Thyroid gland (tissue), 4 donors: ENCODE measurements at regions not wholly inside any gene's neighbourhood (a gene's known extent, or its start where the extent isn't known, plus 50 kb on each side); places are given as distances from the start of the nearest gene placed in this dataset.

ENCODE experiments used
- DNase-seq, 2 donors: peaks; one replicate each; pipeline ENCODE4 v3.0.0-alpha.2; 2019
- H3K27ac ChIP-seq, 3 donors: fragments of 200-600 bp; sonication (generic); 1 replicate in 2 of 3; 2 replicates in 1 of 3; pipeline ENCODE4 v1.5.1; 2016 to 2019; ENCODE audit warnings: mild to moderate bottlenecking in 1 of 3, moderate library complexity in 1 of 3
- H3K27me3 ChIP-seq: fragments of 200-600 bp; sonication (generic); one replicate; pipeline ENCODE4 v1.5.1; 2019
- H3K36me3 ChIP-seq, 2 donors: fragments of 200-600 bp; sonication (generic); one replicate each; pipeline ENCODE4 v1.5.1; 2016 to 2019
- H3K4me1 ChIP-seq, 2 donors: fragments of 200-600 bp; sonication (generic); one replicate each; pipeline ENCODE4 v1.5.1; 2017 to 2019
- H3K4me3 ChIP-seq, 3 donors: fragments of 200-600 bp; sonication (generic); replicated peaks in 1 of 3; 1 replicate in 2 of 3; 2 replicates in 1 of 3; pipeline ENCODE4 v1.5.1; 2016; ENCODE audit warnings: mild to moderate bottlenecking in 1 of 3
- H3K9me3 ChIP-seq: fragments of 200-600 bp; sonication (generic); one replicate; pipeline ENCODE4 v1.5.1; 2017
- CTCF ChIP-seq, 6 experiments: fragments of 200-600 bp in 3 of 6; fragments of 450-650 bp in 3 of 6; sonication (generic) in 3 of 6; IDR thresholded peaks; one replicate each; pipeline ENCODE4 v1.5.1; 2016 to 2019; ENCODE audit warnings: antibody characterized with exemption in 6 of 6, mild to moderate bottlenecking in 2 of 6, inconsistent platforms in 1 of 6, moderate library complexity in 1 of 6
- POLR2A ChIP-seq, 2 donors: fragments of 450-650 bp; IDR thresholded peaks; one replicate each; pipeline ENCODE4 v1.6.1; 2017; ENCODE audit warnings: antibody characterized with exemption in 2 of 2, mild to moderate bottlenecking in 2 of 2, moderate library complexity in 1 of 2
- WGBS, 2 donors: methylation state at CpG; one replicate each; pipeline ENCODE4 v1.1.5; 2017; 5-methylcytosine and 5-hydroxymethylcytosine counted together
- intact Hi-C: fragments of 100-400 bp; cut with DNase I; formaldehyde crosslinking; loops from one replicate; pipeline ENCODE4 v1.15.1; 2023

DNA sequence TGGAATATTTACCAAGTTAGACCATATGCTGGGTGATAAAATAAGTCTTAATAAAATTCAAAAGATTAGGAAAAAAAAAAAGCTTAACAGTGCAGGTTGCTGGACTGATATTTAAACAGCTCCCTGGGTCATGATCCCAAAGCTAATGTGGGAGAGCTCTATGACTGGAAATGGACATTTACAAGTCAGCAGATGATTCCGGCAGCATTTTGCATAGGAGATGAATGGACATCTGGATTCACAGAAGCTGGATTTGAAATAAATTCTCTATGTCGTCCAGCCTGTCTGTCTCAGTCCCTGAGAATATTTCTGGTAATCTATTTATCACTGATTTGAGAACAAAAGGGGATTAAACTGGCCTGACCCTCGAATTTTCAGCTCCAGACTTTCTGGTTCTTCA lies 52.3 kb upstream of the KLHL25 start:
- no peak overlapping the region for H3K27ac ChIP-seq
- no peak overlapping the region for H3K4me3 ChIP-seq
- no peaks in the 10 kb centered on the region for H3K36me3 ChIP-seq
- intact Hi-C loops: no loop called here
- no peaks in the 10 kb centered on the region for H3K27me3 ChIP-seq
- TF ChIP-seq CTCF (IDR thresholded peaks at IDR 0.05): no peak
- no peak for TF ChIP-seq POLR2A (IDR thresholded peaks at IDR 0.05)
- DNase-seq: no peak
- no peaks in the 10 kb centered on the region for H3K9me3 ChIP-seq
- WGBS, 2 donors: 64 to 70% methylated on average over 3 of the region's 3 CpGs
- no peaks in the 10 kb centered on the region for H3K4me1 ChIP-seq

GRCh38 chr15:85849946-85850345 lies 55.2 kb upstream of the KLHL25 start:
- no peak overlapping the region for H3K4me3 ChIP-seq
- H3K27me3 ChIP-seq: no peaks in the 10 kb centered on the region
- TF ChIP-seq POLR2A (IDR thresholded peaks at IDR 0.05) (no peak), CTCF (IDR thresholded peaks at IDR 0.05) (no peak)
- no peak overlapping the region for H3K27ac ChIP-seq
- WGBS, 2 donors: 91 to 92% methylated on average over 11 of the region's 11 CpGs
- intact Hi-C loops: no loop called here
- H3K36me3 ChIP-seq: no peaks in the 10 kb centered on the region
- H3K4me1 ChIP-seq: no peaks in the 10 kb centered on the region
- no peaks in the 10 kb centered on the region for H3K9me3 ChIP-seq
- DNase-seq: no peak

DNA sequence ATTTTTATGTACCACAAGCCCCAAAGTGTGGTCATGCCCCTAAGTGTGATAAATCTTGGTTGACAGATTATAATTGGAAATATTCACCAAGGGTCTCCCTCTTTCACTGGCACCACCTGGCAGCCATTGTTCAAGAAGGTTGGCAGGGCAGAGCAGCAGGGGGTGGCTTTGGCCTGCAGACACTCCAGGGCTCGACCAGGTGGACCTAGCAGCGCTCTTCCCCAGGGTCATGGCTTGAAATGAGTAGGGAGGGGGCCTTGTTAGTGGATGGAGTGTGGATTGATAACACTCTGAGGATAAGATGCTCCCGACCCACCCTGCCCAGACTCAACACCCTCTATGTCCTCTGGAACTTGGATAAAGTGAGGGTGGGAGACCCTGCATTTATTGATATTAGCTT lies 58.2 kb upstream of the KLHL25 start:
- Histone ChIP-seq H3K4me1 (no peaks in the 10 kb centered on the region), H3K27me3 (no peaks in the 10 kb centered on the region), H3K4me3 (no peak overlapping the region), H3K36me3 (no peaks in the 10 kb centered on the region), H3K27ac (no peak overlapping the region), H3K9me3 (no peaks in the 10 kb centered on the region)
- TF ChIP-seq POLR2A (IDR thresholded peaks at IDR 0.05): no peak
- no peak for TF ChIP-seq CTCF (IDR thresholded peaks at IDR 0.05)
- WGBS, 2 donors: 77 to 81% methylated on average over 3 of the region's 3 CpGs
- no peak for DNase-seq
- intact Hi-C loops: no loop called here

DNA sequence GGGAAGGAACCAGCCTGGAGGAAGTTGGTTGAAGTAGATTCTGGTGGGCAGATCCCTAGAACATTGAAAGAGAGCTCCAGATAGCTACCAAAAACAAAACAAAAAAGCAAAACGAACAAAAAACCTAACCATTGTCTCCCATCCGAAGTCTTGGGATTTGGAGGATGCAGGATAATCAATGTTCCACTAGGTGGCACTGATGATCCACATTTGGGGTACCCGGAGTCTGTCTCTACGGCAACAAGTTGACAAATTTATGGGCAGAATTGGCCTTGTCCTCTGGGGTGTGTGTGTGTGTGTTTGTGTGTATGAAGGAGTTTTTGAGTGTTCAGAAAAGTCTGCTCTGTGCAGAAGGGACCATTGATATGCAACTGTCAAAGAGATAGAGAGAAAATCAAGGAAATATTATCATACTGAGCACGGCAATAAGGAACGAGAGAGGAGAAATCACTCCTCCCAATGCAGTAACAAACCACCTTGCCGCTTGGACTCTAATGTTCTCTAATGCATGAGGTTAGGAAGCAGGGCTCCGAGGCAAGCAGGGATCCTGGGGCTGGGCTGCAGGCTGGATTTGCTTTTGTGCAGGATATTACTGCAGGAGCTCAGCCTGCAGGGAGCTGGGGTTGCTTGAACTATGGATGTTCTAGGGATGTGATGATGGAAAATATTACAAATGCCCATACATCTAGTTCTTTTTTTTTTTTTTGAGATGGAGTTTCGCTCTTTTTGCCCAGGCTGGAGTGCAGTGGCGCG lies 59.8 kb upstream of the KLHL25 start:
- Histone ChIP-seq H3K27ac (no peak overlapping the region), H3K27me3 (no peaks in the 10 kb centered on the region), H3K4me1 (no peaks in the 10 kb centered on the region), H3K4me3 (no peak overlapping the region), H3K36me3 (no peaks in the 10 kb centered on the region), H3K9me3 (no peaks in the 10 kb centered on the region)
- intact Hi-C loops: no loop called here
- DNase-seq: peak; percentile 22 to 26
- peak; percentile 61 to 82 (median 76) for TF ChIP-seq CTCF (IDR thresholded peaks at IDR 0.05)
- TF ChIP-seq POLR2A (IDR thresholded peaks at IDR 0.05): no peak
- WGBS, 2 donors: 49% methylated on average over 11 of the region's 11 CpGs

- Histone ChIP-seq H3K27ac (no peak overlapping the region), H3K4me1 (no peaks in the 10 kb centered on the region), H3K4me3 (no peak overlapping the region), H3K27me3 (no peaks in the 10 kb centered on the region), H3K9me3 (no peaks in the 10 kb centered on the region), H3K36me3 (no peaks in the 10 kb centered on the region)
- intact Hi-C loops: no loop called here
- DNase-seq: peak; percentile 49 to 66
- TF ChIP-seq CTCF (IDR thresholded peaks at IDR 0.05) (peak; percentile 38 to 75 (median 64)), POLR2A (IDR thresholded peaks at IDR 0.05) (no peak)
- WGBS, 2 donors: 6 to 14% methylated on average over 9 to 17 of the region's 19 CpGs
These were observed 64.1 kb upstream of the KLHL25 start for GRCh38 chr15:85858586-85859375.
